ENCODE measurements at regions not wholly inside any gene's neighbourhood (a gene's known extent, or its start where the extent isn't known, plus 50 kb on each side); places are given as distances from the start of the nearest gene placed in this dataset.

- H3K4me3 ChIP-seq (ENCODE audit: low read depth, poor library complexity, severe bottlenecking): no peak overlapping the region
- TF ChIP-seq CTCF (IDR thresholded peaks at IDR 0.05) (no peak), POLR2A (IDR thresholded peaks at IDR 0.05) (no peak)
- intact Hi-C loops (cut with DNase I; ENCODE audit: low total_unique reads): no loop called here
- no peak for DNase-seq (ENCODE audit: low spot score in 2 of 2)
- WGBS, 2 donors: 61 to 62% methylated on average over 1 of the region's 1 CpG
Observed at GRCh38 chr4:164440199-164440598, 313.7 kb upstream of the SMIM31 start.

GRCh38 chr4:164441109-164441508 is 312.8 kb upstream of the SMIM31 start:
- no peak for TF ChIP-seq CTCF (IDR thresholded peaks at IDR 0.05)
- no peak for TF ChIP-seq POLR2A (IDR thresholded peaks at IDR 0.05)
- 89 to 90% methylated on average over 1 of the region's 1 CpG for WGBS, 2 donors
- no peak overlapping the region for H3K4me3 ChIP-seq (ENCODE audit: low read depth, poor library complexity, severe bottlenecking)
- intact Hi-C loops (cut with DNase I; ENCODE audit: low total_unique reads): no loop called here
- no peak for DNase-seq (ENCODE audit: low spot score in 2 of 2)

- intact Hi-C loops (cut with DNase I; ENCODE audit: low total_unique reads): no loop called here
- TF ChIP-seq POLR2A (IDR thresholded peaks at IDR 0.05) (no peak), CTCF (IDR thresholded peaks at IDR 0.05) (no peak)
- 46 to 47% methylated on average over 3 of the region's 3 CpGs for WGBS, 2 donors
- no peak overlapping the region for H3K4me3 ChIP-seq (ENCODE audit: low read depth, poor library complexity, severe bottlenecking)
- DNase-seq (ENCODE audit: low spot score in 2 of 2): no peak
Observed at GRCh38 chr4:164442180-164442579, 311.8 kb upstream of the SMIM31 start.

GRCh38 chr4:164446516-164446915 is 307.4 kb upstream of the SMIM31 start:
- intact Hi-C loops (cut with DNase I; ENCODE audit: low total_unique reads): no loop called here
- no peak for DNase-seq (ENCODE audit: low spot score in 2 of 2)
- H3K4me3 ChIP-seq (ENCODE audit: low read depth, poor library complexity, severe bottlenecking): no peak overlapping the region
- no peak for TF ChIP-seq POLR2A (IDR thresholded peaks at IDR 0.05)
- TF ChIP-seq CTCF (IDR thresholded peaks at IDR 0.05): no peak

GRCh38 chr4:164461901-164462300 is 292.0 kb upstream of the SMIM31 start:
- intact Hi-C loops (cut with DNase I; ENCODE audit: low total_unique reads): no loop called here
- WGBS, 2 donors: 63 to 73% methylated on average over 2 of the region's 2 CpGs
- no peak for DNase-seq (ENCODE audit: low spot score in 2 of 2)
- TF ChIP-seq POLR2A (IDR thresholded peaks at IDR 0.05) (no peak), CTCF (IDR thresholded peaks at IDR 0.05) (no peak)
- H3K4me3 ChIP-seq (ENCODE audit: low read depth, poor library complexity, severe bottlenecking): no peak overlapping the region

GRCh38 chr4:164462471-164462870 is 291.5 kb upstream of the SMIM31 start:
- intact Hi-C loops (cut with DNase I; ENCODE audit: low total_unique reads): no loop called here
- no peak overlapping the region for H3K4me3 ChIP-seq (ENCODE audit: low read depth, poor library complexity, severe bottlenecking)
- no peak for DNase-seq (ENCODE audit: low spot score in 2 of 2)
- no peak for TF ChIP-seq CTCF (IDR thresholded peaks at IDR 0.05)
- no peak for TF ChIP-seq POLR2A (IDR thresholded peaks at IDR 0.05)
